GM23338 (cell line): ENCODE measurements at regions not wholly inside any gene's neighbourhood (a gene's known extent, or its start where the extent isn't known, plus 50 kb on each side); places are given as distances from the start of the nearest gene placed in this dataset.

Source experiments
- CREB1 ChIP-seq: fragments of 250-450 bp; sonication (Bioruptor Pico); IDR thresholded peaks from 2 replicates; pipeline ENCODE4 v1.5.0; 2020; ENCODE audit warnings: low read depth, mild to moderate bottlenecking, moderate library complexity
- CTCF ChIP-seq, 2 experiments: fragments of 200-600 bp in 1 of 2; sonication (generic) in 1 of 2; conservative IDR thresholded peaks; 2 replicates each; pipeline versions ENCODE4 v1.5.1 to v1.6.1; 2016 to 2017; ENCODE audit warnings: antibody characterized with exemption in 2 of 2, low read depth in 2 of 2, mild to moderate bottlenecking in 2 of 2, moderate library complexity in 1 of 2
- EZH2 ChIP-seq: fragments of 200-600 bp; sonication (generic); IDR thresholded peaks from one replicate; pipeline ENCODE4 v1.8.0; 2017; ENCODE audit warnings: antibody characterized with exemption, mild to moderate bottlenecking, low read depth; ENCODE audit not compliant: unreplicated experiment
- EZH2phosphoT487 ChIP-seq: fragments of 200-600 bp; sonication (generic); IDR thresholded peaks from one replicate; pipeline ENCODE4 v1.8.1; 2018; ENCODE audit warnings: antibody characterized with exemption; ENCODE audit not compliant: unreplicated experiment
- NANOG ChIP-seq: IDR thresholded peaks from 2 replicates; pipeline ENCODE4 v1.6.1; 2016; ENCODE audit warnings: antibody characterized with exemption, borderline replicate concordance
- POLR2AphosphoS5 ChIP-seq: IDR thresholded peaks from 2 replicates; pipeline ENCODE4 v1.6.1; 2016; ENCODE audit warnings: antibody characterized with exemption, low read depth
- ZNF114 ChIP-seq: fragments of 250-450 bp; sonication (Bioruptor Pico); IDR thresholded peaks from 2 replicates; pipeline ENCODE4 v1.5.0; 2020; ENCODE audit warnings: mild to moderate bottlenecking, moderate library complexity

- TF ChIP-seq POLR2AphosphoS5 (no peak), CTCF (conservative IDR thresholded peaks at IDR 0.05; ENCODE audit: low read depth in 2 of 2) (no peak), CREB1 (CRISPR knock-in tag) (no peak), EZH2 (no peak), ZNF114 (no peak), NANOG (no peak), EZH2phosphoT487 (no peak)
These were observed 1396.1 kb upstream of the TMEFF2 start for GRCh38 chr2:193590831-193591230.
